ENCODE measurements at regions not wholly inside any gene's neighbourhood (a gene's known extent, or its start where the extent isn't known, plus 50 kb on each side); places are given as distances from the start of the nearest gene placed in this dataset.

DNA sequence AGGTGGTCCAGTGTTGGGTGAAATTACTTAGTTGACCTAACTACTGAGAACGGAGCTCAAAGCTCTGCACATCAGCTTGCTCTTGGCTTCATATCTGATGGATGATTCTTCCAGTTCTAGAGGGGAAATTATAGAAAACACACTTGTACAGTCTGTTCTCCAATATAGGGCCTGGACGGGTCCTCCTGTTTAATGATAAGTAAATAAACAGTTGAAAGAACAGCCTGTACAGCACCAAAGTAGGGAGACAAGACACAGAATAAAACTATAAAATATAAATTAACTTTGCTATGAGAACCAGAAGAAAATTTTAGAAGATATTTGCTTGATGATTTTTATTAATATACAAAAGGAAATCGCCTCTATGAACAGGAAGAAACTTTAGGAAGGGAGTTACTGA is 271.7 kb downstream of the STK31 start:
- TF ChIP-seq, protein P1, sequence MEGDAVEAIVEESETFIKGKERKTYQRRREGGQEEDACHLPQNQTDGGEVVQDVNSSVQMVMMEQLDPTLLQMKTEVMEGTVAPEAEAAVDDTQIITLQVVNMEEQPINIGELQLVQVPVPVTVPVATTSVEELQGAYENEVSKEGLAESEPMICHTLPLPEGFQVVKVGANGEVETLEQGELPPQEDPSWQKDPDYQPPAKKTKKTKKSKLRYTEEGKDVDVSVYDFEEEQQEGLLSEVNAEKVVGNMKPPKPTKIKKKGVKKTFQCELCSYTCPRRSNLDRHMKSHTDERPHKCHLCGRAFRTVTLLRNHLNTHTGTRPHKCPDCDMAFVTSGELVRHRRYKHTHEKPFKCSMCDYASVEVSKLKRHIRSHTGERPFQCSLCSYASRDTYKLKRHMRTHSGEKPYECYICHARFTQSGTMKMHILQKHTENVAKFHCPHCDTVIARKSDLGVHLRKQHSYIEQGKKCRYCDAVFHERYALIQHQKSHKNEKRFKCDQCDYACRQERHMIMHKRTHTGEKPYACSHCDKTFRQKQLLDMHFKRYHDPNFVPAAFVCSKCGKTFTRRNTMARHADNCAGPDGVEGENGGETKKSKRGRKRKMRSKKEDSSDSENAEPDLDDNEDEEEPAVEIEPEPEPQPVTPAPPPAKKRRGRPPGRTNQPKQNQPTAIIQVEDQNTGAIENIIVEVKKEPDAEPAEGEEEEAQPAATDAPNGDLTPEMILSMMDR (IDR thresholded peaks at IDR 0.05) = no peak
- no peak for TF ChIP-seq POLR2A (IDR thresholded peaks at IDR 0.05)
